ENCODE measurements at regions not wholly inside any gene's neighbourhood (a gene's known extent, or its start where the extent isn't known, plus 50 kb on each side); places are given as distances from the start of the nearest gene placed in this dataset.

DNA sequence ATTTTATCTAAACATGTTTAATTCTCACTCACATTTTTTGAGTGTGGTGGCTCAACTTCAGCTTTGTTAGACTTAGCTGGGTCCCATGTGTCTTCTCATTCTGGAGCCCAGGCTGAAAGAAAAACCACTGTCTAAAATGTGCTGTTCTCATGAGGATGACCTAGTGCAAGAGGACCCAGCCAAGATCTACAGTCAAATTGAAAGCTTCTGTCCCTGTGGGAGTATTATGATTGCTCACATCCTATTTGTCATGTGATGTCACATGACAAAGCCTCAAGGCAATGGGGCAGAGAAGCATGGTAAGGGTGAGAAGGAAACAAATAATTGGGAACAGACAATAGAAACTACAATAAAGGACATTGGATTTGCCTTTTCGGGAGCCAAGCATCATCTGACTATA, 113.4 kb upstream of the ASTN2 start:
- H3K9me3 ChIP-seq (ENCODE audit: insufficient read depth in 2 of 2, low read depth in 1 of 2, low read length in 1 of 2) = no peaks in the 10 kb centered on the region
- no peak overlapping the region for H3K4ac ChIP-seq (replicated peaks; ENCODE audit: insufficient read length, low read depth, low read length)
- H4K8ac ChIP-seq (ENCODE audit: extremely low read depth, insufficient read depth, low read length) = no peak overlapping the region
- no peak overlapping the region for H3K4me3 ChIP-seq (ENCODE audit: extremely low read depth in 1 of 4, insufficient read depth in 2 of 4, low read depth in 3 of 4, low read length in 4 of 4)
- POLR2A ChIA-PET (ENCODE audit: partially characterized antibody) = interaction anchor here (1.8 kb wide), 1 partner anchor 29 kb away, joined by 3 read pairs; no protein-coding TSS in a partner anchor
- H3K36me3 ChIP-seq (ENCODE audit: control insufficient read depth in 2 of 4, insufficient read depth in 4 of 4, low read length in 3 of 4) = no peaks in the 10 kb centered on the region
- no peak overlapping the region for H2AFZ ChIP-seq (ENCODE audit: low read length)
- no peaks in the 10 kb centered on the region; the same call in 1 of the 2 replicates for H3K23me2 ChIP-seq (ENCODE audit: low read depth, low read length)
- no peak for FAIRE-seq
- no peak for TF ChIP-seq BRCA1 (IDR thresholded peaks at IDR 0.05; ENCODE audit: low read depth, low read length)
- no peak for TF ChIP-seq TCF12 (IDR thresholded peaks at IDR 0.05; ENCODE audit: low read depth, low read length)
- TF ChIP-seq MAFK (IDR thresholded peaks at IDR 0.05; ENCODE audit: low read depth, low read length) = no peak
- TF ChIP-seq CREB1 (IDR thresholded peaks at IDR 0.05) = no peak
- no peak overlapping the region for H2BK120ac ChIP-seq (replicated peaks; ENCODE audit: low read depth, low read length)
- no peak overlapping the region for H2BK12ac ChIP-seq (ENCODE audit: low read depth, low read length)
- H4K5ac ChIP-seq (ENCODE audit: insufficient read length, low read depth, low read length) = no peak overlapping the region
- no peaks in the 10 kb centered on the region for H3K27me3 ChIP-seq (replicated peaks in 1 of 4; ENCODE audit: control insufficient read depth in 3 of 4, extremely low read depth in 1 of 4, insufficient read depth in 3 of 4, low read length in 3 of 4)
- no peaks in the 10 kb centered on the region for H3K79me1 ChIP-seq (ENCODE audit: low read depth, low read length)
- CTCF ChIA-PET (ENCODE audit: partially characterized antibody) = interaction anchor here (1.0 to 1.9 kb wide), 5 partner anchors 8 to 28 kb away, joined by 3 to 4 read pairs (median 4); no protein-coding TSS in a partner anchor
- H3K14ac ChIP-seq (ENCODE audit: insufficient read length) = no peak overlapping the region
- H2BK20ac ChIP-seq (ENCODE audit: low read length) = no peak overlapping the region
- DNase-seq (ENCODE audit: low read depth in 1 of 2, low spot score in 2 of 2) = no peak
- H2AK5ac ChIP-seq (ENCODE audit: low read depth, low read length) = no peak overlapping the region
- H4K91ac ChIP-seq (replicated peaks; ENCODE audit: insufficient read length, low read length) = no peak overlapping the region
- H3K4me1 ChIP-seq (replicated peaks in 1 of 4; ENCODE audit: control insufficient read depth in 3 of 4, insufficient read depth in 4 of 4, low read length in 3 of 4) = no peaks in the 10 kb centered on the region
- H3K18ac ChIP-seq (ENCODE audit: extremely low read depth, low read length) = no peak overlapping the region
- H3K56ac ChIP-seq (replicated peaks; ENCODE audit: insufficient read length, low read depth, low read length) = no peak overlapping the region
- no peak overlapping the region for H3K27ac ChIP-seq (ENCODE audit: low read depth, low read length)
- WGBS, 2 experiments (ENCODE audit: extremely low coverage in 1 of 2, insufficient coverage in 1 of 2, insufficient read length in 1 of 2, insufficient replicate concordance in 2 of 2, low coverage in 1 of 2, low lambda C conversion rate in 2 of 2, missing lambda C conversion rate in 1 of 2) = 94% methylated on average over 1 of the region's 1 CpG; no CpG with 5 or more reads in 1 of the 2 experiments
- no peak overlapping the region for H3K9ac ChIP-seq (replicated peaks in 1 of 4; ENCODE audit: extremely low read depth in 1 of 4, low read depth in 3 of 4, low read length in 3 of 4)
- no peak overlapping the region for H3K4me2 ChIP-seq (ENCODE audit: insufficient read depth in 1 of 2, low read depth in 2 of 2, low read length in 2 of 2)
- H4K20me1 ChIP-seq (replicated peaks in 1 of 2; ENCODE audit: control insufficient read depth in 1 of 2, insufficient read depth in 2 of 2, low read length in 2 of 2) = no peaks in the 10 kb centered on the region
- H2BK15ac ChIP-seq (ENCODE audit: low read length) = no peak overlapping the region
- H3K79me2 ChIP-seq (ENCODE audit: control insufficient read depth in 1 of 2, insufficient read depth in 2 of 2, low read length in 2 of 2) = no peaks in the 10 kb centered on the region
- H3K23ac ChIP-seq (ENCODE audit: insufficient read length) = no peak overlapping the region
- no peak overlapping the region for H2BK5ac ChIP-seq (ENCODE audit: low read depth, low read length)
